GM12891 (cell line): ENCODE measurements at regions not wholly inside any gene's neighbourhood (a gene's known extent, or its start where the extent isn't known, plus 50 kb on each side); places are given as distances from the start of the nearest gene placed in this dataset.
A peak's percentile ranks its signal among the peaks of the same experiment; 100 is the strongest.
"Not testable (repeated sequence)": the region's sequence is repeated elsewhere in the genome, so short reads cannot be mapped to it uniquely, and the experiment has no call there.

ENCODE experiments used
- DNase-seq: peaks from one replicate; pipeline ENCODE4 v3.0.0; 2011; ENCODE audit warnings: low spot score; ENCODE audit not compliant: insufficient read length
- FAIRE-seq: peaks from 2 replicates; lab custom pipeline; 2011; peaks lifted over from hg19 to GRCh38; lab: Jason Lieb, UNC
- PAX5 ChIP-seq: IDR thresholded peaks from 2 replicates; pipeline ENCODE4 v1.6.1; 2011; ENCODE audit warnings: low read length, moderate library complexity, mild to moderate bottlenecking; ENCODE audit not compliant: insufficient read depth, severe bottlenecking
- POLR2A ChIP-seq: IDR thresholded peaks from 2 replicates; pipeline ENCODE4 v1.6.1; 2011; ENCODE audit warnings: low read depth, low read length, control low read depth
- POLR2AphosphoS5 ChIP-seq: IDR thresholded peaks from 2 replicates; pipeline ENCODE4 v1.6.1; 2011; ENCODE audit warnings: low read depth, low read length, control low read depth
- POU2F2 ChIP-seq: IDR thresholded peaks from 2 replicates; pipeline ENCODE4 v1.6.1; 2011; ENCODE audit warnings: low read depth, mild to moderate bottlenecking, control low read depth, low read length, moderate library complexity
- SPI1 ChIP-seq: IDR thresholded peaks from 2 replicates; pipeline ENCODE4 v1.6.1; 2011; ENCODE audit warnings: low read depth, low read length, control low read depth
- TAF1 ChIP-seq: IDR thresholded peaks from 2 replicates; pipeline ENCODE4 v1.6.1; 2011; ENCODE audit warnings: low read depth, low read length, control low read depth

DNA sequence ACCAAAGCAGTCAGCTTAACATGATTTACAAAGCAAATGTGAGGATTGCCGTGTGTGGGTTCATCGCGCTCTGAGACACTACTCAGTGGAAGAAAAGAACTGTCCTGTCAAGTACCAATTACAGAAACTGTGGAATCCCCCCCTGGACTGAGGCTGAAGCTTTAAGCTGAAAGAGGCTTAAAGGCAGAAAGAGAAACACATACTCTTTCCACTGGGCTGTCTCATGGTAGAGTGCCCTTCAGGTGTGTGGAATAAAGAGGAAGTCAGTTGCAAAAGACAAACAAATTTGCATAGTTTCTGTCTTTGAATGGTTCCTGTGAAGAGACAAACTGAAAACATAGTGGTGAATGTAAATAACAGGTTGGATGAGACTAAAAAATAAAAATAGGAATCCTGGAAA is 560.4 kb upstream of the SYNCRIP start:
- FAIRE-seq (no peak), DNase-seq (no peak)
- peak; percentile 53; the same call in 1 of the 2 replicates for TF ChIP-seq SPI1
- TF ChIP-seq PAX5, result no peak
- TF ChIP-seq TAF1, result no peak

DNA sequence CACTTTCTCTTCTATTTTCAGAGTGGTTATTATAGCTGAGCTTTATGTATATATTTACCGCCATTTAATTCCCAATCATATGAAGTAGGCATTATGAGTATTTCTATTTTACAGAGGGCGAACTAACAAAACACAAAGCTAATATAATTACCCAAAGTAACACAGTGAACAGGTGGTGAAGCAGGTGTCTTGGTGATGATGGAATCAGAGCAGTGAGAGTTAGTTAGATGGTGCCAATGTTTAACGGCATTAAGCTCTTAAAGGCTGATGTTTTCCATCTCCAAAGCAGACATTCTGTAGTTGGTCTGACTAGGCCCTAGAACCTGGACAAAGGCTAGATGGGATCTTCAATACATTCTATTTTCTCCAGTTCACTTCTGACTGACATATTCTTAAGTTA is 551.1 kb upstream of the SYNCRIP start:
- DNase-seq, result no peak
- no peak for TF ChIP-seq POU2F2
- TF ChIP-seq POLR2AphosphoS5, result no peak
- no peak for TF ChIP-seq SPI1
- TF ChIP-seq PAX5, result no peak
- TF ChIP-seq POLR2A, result no peak
- TF ChIP-seq TAF1, result no peak
- FAIRE-seq, result no peak

GRCh38 chr6:86192123-86192522 is 549.4 kb upstream of the SYNCRIP start:
- DNase-seq, result no peak
- TF ChIP-seq POLR2A, result no peak
- no peak for TF ChIP-seq TAF1
- no peak for TF ChIP-seq PAX5
- no peak for TF ChIP-seq POLR2AphosphoS5
- no peak for TF ChIP-seq SPI1
- no peak for TF ChIP-seq POU2F2

DNA sequence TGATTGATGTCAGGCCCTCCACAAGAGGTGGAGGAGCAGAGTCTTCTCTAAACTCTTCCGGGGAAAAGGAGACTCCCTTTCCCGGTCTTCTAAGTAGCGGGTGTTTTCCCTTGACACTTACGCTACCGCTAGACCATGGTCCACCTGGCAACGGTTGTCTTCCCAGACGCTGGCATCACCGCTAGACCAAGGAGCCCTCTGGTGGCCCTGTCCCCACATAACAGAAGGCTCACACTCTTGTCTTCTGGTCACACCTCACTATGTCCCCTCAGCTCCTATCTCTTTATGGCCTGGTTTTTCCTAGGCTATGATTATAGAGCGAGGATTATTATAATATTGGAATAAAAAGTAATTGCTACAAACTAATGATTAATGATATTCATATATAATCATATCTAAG is 532.5 kb upstream of the SYNCRIP start:
- not testable (repeated sequence) for DNase-seq, FAIRE-seq

More at GRCh38 chr6:86192123-86192522, 549.4 kb upstream of the SYNCRIP start:
- FAIRE-seq, result peak; percentile 38

GRCh38 chr6:86154852-86155251 is 512.2 kb upstream of the SYNCRIP start:
- DNase-seq (no peak), FAIRE-seq (no peak)
- no peak for TF ChIP-seq POLR2AphosphoS5
- TF ChIP-seq SPI1, result no peak
- no peak for TF ChIP-seq POLR2A
- TF ChIP-seq TAF1, result no peak
- TF ChIP-seq POU2F2, result no peak
- no peak for TF ChIP-seq PAX5

- no peak for DNase-seq
- FAIRE-seq, result no peak
- TF ChIP-seq SPI1, result no peak
- no peak for TF ChIP-seq POLR2AphosphoS5
- no peak for TF ChIP-seq TAF1
- no peak for TF ChIP-seq PAX5
- TF ChIP-seq POU2F2, result no peak
- no peak for TF ChIP-seq POLR2A
Measured at GRCh38 chr6:86153521-86153920, 510.8 kb upstream of the SYNCRIP start.

GRCh38 chr6:86152546-86152945 is 509.9 kb upstream of the SYNCRIP start:
- no peak for TF ChIP-seq POLR2AphosphoS5
- no peak for TF ChIP-seq PAX5
- no peak for TF ChIP-seq SPI1
- TF ChIP-seq POU2F2, result no peak
- no peak for TF ChIP-seq POLR2A
- no peak for TF ChIP-seq TAF1
- DNase-seq, result no peak
- no peak for FAIRE-seq

GRCh38 chr6:86148586-86148985 is 505.9 kb upstream of the SYNCRIP start:
- DNase-seq (no peak), FAIRE-seq (no peak)
- no peak for TF ChIP-seq POLR2AphosphoS5
- TF ChIP-seq SPI1, result no peak
- TF ChIP-seq POU2F2, result no peak
- TF ChIP-seq PAX5, result no peak
- no peak for TF ChIP-seq POLR2A
- no peak for TF ChIP-seq TAF1

DNA sequence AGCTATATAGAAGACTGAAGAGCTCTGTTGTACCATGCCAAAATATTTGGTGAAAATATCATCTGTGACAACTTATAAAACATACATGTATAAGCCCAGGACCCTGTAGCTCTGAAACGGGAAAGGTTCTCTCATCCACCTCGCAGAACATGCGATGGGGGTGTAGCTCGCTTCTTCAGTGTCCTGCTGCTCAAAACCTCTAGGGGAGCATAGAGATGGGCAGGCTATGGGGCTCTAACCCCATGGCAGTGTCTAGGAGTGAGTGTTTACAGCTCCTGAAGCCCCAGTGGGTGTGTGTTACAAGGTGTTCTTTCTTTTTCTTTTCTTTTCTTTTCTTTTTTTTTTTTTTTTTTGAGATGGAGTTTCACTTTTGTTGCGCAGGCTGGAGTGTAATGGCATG is 505.2 kb upstream of the SYNCRIP start:
- TF ChIP-seq POLR2A, result no peak
- no peak for TF ChIP-seq PAX5
- no peak for FAIRE-seq

GRCh38 chr6:86147311-86147710 is 504.6 kb upstream of the SYNCRIP start:
- TF ChIP-seq POU2F2 (no peak), SPI1 (no peak), POLR2AphosphoS5 (no peak), PAX5 (no peak), POLR2A (no peak), TAF1 (no peak)
- no peak for DNase-seq
- no peak for FAIRE-seq

More for the DNA sequence above, 505.2 kb upstream of the SYNCRIP start:
- no peak for DNase-seq

DNA sequence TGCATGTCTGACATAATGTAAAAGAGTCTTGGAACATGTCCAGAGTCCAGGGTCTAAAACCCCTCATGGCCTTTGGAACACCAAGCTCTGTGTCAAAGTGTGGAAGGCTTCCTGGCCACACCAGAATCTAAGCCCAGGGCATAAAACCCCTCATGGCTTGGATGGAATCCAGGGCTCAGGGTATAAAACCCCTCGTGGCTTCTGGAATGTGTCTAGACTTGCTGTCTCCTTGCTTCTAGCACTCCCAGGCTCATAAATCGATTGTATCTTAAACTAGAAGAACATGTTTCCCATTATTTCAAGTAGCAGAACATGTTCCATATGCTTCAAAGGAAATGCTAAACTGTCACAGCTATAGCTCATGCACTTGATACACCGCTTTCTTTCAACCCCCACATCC is 504.1 kb upstream of the SYNCRIP start:
- FAIRE-seq, DNase-seq: not testable (repeated sequence)
